GM19372 (cell line): ENCODE measurements at regions not wholly inside any gene's neighbourhood (a gene's known extent, or its start where the extent isn't known, plus 50 kb on each side); places are given as distances from the start of the nearest gene placed in this dataset.

ENCODE experiments used
- ATAC-seq: cut with Tn5 transposase; IDR thresholded peaks from one replicate; pipeline ENCODE4 v1.9.1; 2021; ENCODE audit warnings: mild to moderate bottlenecking, low read depth, moderate library complexity; ENCODE audit not compliant: unreplicated experiment

- no peak for ATAC-seq
These were observed 67.5 kb upstream of the SLC6A6 start for GRCh38 chr3:14334936-14335335.

GRCh38 chr3:14335774-14336748 is 66.3 kb upstream of the SLC6A6 start:
- ATAC-seq, result no peak

GRCh38 chr3:14336749-14337598 is 65.4 kb upstream of the SLC6A6 start:
- no peak for ATAC-seq

GRCh38 chr3:14337828-14338227 is 64.6 kb upstream of the SLC6A6 start:
- ATAC-seq, result no peak

GRCh38 chr3:14338242-14338641 is 64.2 kb upstream of the SLC6A6 start:
- no peak for ATAC-seq

GRCh38 chr3:14338898-14339458 is 63.4 kb upstream of the SLC6A6 start:
- no peak for ATAC-seq

GRCh38 chr3:14340960-14341708 is 61.3 kb upstream of the SLC6A6 start:
- no peak for ATAC-seq

- ATAC-seq, result no peak
These were observed 58.9 kb upstream of the SLC6A6 start for GRCh38 chr3:14343338-14344112.

- ATAC-seq, result no peak
These were observed 58.1 kb upstream of the SLC6A6 start for GRCh38 chr3:14344351-14344750.

GRCh38 chr3:14345496-14346150 is 56.8 kb upstream of the SLC6A6 start:
- no peak for ATAC-seq

- no peak for ATAC-seq
These were observed 56.2 kb upstream of the SLC6A6 start for GRCh38 chr3:14346191-14346590.

GRCh38 chr3:14346642-14347041 is 55.8 kb upstream of the SLC6A6 start:
- ATAC-seq, result no peak

GRCh38 chr3:14347110-14347509 is 55.3 kb upstream of the SLC6A6 start:
- no peak for ATAC-seq

- no peak for ATAC-seq
These were observed 50.8 kb upstream of the SLC6A6 start for GRCh38 chr3:14351617-14352001.

GRCh38 chr3:14352002-14352627 is 50.3 kb upstream of the SLC6A6 start:
- ATAC-seq, result no peak
